GM23338 (cell line): ENCODE measurements at regions not wholly inside any gene's neighbourhood (a gene's known extent, or its start where the extent isn't known, plus 50 kb on each side); places are given as distances from the start of the nearest gene placed in this dataset.

Experiments used
- ATAC-seq: fragments of 200-7000 bp; cut with Tn5 transposase; 3 replicates; pipeline ENCODE4 v1.9.1; 2020
- DNase-seq: peaks from one replicate; pipeline ENCODE4 v3.0.0-alpha.2; 2015; ENCODE audit warnings: low spot score
- H2AFZ ChIP-seq: fragments of 200-600 bp; sonication (generic); 2 replicates; pipeline ENCODE4 v1.8.0; 2016; ENCODE audit warnings: antibody characterized with exemption, mild to moderate bottlenecking, moderate library complexity
- H3F3A ChIP-seq: fragments of 200-600 bp; sonication (generic); replicated peaks from 2 replicates; pipeline ENCODE4 v1.8.0; 2017; ENCODE audit warnings: antibody characterized with exemption, mixed run types, low read depth
- H3K27ac ChIP-seq: fragments of 200-600 bp; sonication (generic); 2 replicates; pipeline ENCODE4 v1.6.1; 2016; ENCODE audit warnings: low read depth
- H3K27me3 ChIP-seq: fragments of 200-600 bp; sonication (generic); 2 replicates; pipeline ENCODE4 v1.8.0; 2016; ENCODE audit warnings: mild to moderate bottlenecking, mixed run types, moderate library complexity; ENCODE audit not compliant: insufficient read depth
- H3K36me3 ChIP-seq: fragments of 200-600 bp; sonication (generic); 2 replicates; pipeline ENCODE4 v1.8.0; 2016; ENCODE audit warnings: mild to moderate bottlenecking; ENCODE audit not compliant: insufficient read depth
- H3K4me1 ChIP-seq: fragments of 200-600 bp; sonication (generic); 2 replicates; pipeline ENCODE4 v1.8.0; 2016; ENCODE audit warnings: mild to moderate bottlenecking, moderate library complexity; ENCODE audit not compliant: insufficient read depth
- H3K4me2 ChIP-seq: fragments of 200-600 bp; sonication (generic); 2 replicates; pipeline ENCODE4 v1.7.1; 2017; ENCODE audit warnings: mixed run types
- H3K4me3 ChIP-seq: fragments of 200-600 bp; sonication (generic); 2 replicates; pipeline ENCODE4 v1.6.1; 2016; ENCODE audit warnings: mixed run types
- H3K79me2 ChIP-seq: fragments of 200-600 bp; sonication (generic); replicated peaks from 2 replicates; pipeline ENCODE4 v1.8.0; 2017; ENCODE audit warnings: mild to moderate bottlenecking; ENCODE audit not compliant: insufficient read depth
- H3K9me2 ChIP-seq: fragments of 200-600 bp; sonication (generic); 2 replicates; pipeline ENCODE4 v1.8.0; 2017; ENCODE audit not compliant: insufficient read depth
- H4K20me1 ChIP-seq: fragments of 200-600 bp; sonication (generic); replicated peaks from 2 replicates; pipeline ENCODE4 v1.8.0; 2017; ENCODE audit warnings: mild to moderate bottlenecking; ENCODE audit not compliant: insufficient read depth
- H3K27ac Mint-ChIP-seq: 2 replicates; pipeline ENCODE4 v1.8.0; 2020; ENCODE audit warnings: inconsistent platforms, mild to moderate bottlenecking, moderate library complexity, mixed read lengths
- H3K27me3 Mint-ChIP-seq: 3 replicates; pipeline ENCODE4 v1.8.0; 2022; ENCODE audit warnings: low read depth, mild to moderate bottlenecking, moderate library complexity, mixed read lengths, inconsistent platforms; ENCODE audit not compliant: insufficient read depth, poor library complexity
- H3K36me3 Mint-ChIP-seq: 3 replicates; pipeline ENCODE4 v1.8.0; 2021; ENCODE audit warnings: low read depth, mild to moderate bottlenecking, inconsistent platforms, moderate library complexity, mixed read lengths
- H3K4me1 Mint-ChIP-seq: 3 replicates; pipeline ENCODE4 v1.8.0; 2020; ENCODE audit warnings: mild to moderate bottlenecking, inconsistent platforms, mixed read lengths
- H3K4me3 Mint-ChIP-seq: 3 replicates; pipeline ENCODE4 v1.8.0; 2021; ENCODE audit warnings: moderate library complexity, mild to moderate bottlenecking, inconsistent platforms, mixed read lengths
- H3K9me3 Mint-ChIP-seq: 3 replicates; pipeline ENCODE4 v1.8.0; 2020; ENCODE audit warnings: moderate library complexity, mild to moderate bottlenecking, inconsistent platforms, mixed read lengths
- EZH2 ChIP-seq: fragments of 200-600 bp; sonication (generic); IDR thresholded peaks from one replicate; pipeline ENCODE4 v1.8.0; 2017; ENCODE audit warnings: antibody characterized with exemption, mild to moderate bottlenecking, low read depth; ENCODE audit not compliant: unreplicated experiment
- EZH2phosphoT487 ChIP-seq: fragments of 200-600 bp; sonication (generic); IDR thresholded peaks from one replicate; pipeline ENCODE4 v1.8.1; 2018; ENCODE audit warnings: antibody characterized with exemption; ENCODE audit not compliant: unreplicated experiment
- NANOG ChIP-seq: IDR thresholded peaks from 2 replicates; pipeline ENCODE4 v1.6.1; 2016; ENCODE audit warnings: antibody characterized with exemption, borderline replicate concordance
- POLR2AphosphoS5 ChIP-seq: IDR thresholded peaks from 2 replicates; pipeline ENCODE4 v1.6.1; 2016; ENCODE audit warnings: antibody characterized with exemption, low read depth
- STAT1 ChIP-seq: IDR thresholded peaks from one replicate; pipeline ENCODE4 v1.6.1; 2016; ENCODE audit warnings: antibody characterized with exemption; ENCODE audit not compliant: unreplicated experiment
- ZNF114 ChIP-seq: fragments of 250-450 bp; sonication (Bioruptor Pico); IDR thresholded peaks from 2 replicates; pipeline ENCODE4 v1.5.0; 2020; ENCODE audit warnings: mild to moderate bottlenecking, moderate library complexity
- ZNF331 ChIP-seq: fragments of 250-450 bp; sonication (Bioruptor Pico); IDR thresholded peaks from 2 replicates; pipeline ENCODE4 v1.5.0; 2020; ENCODE audit warnings: low read depth, mild to moderate bottlenecking, moderate library complexity
- ZNF462 ChIP-seq: fragments of 250-450 bp; sonication (Bioruptor Pico); IDR thresholded peaks from 2 replicates; pipeline ENCODE4 v1.5.0; 2020; ENCODE audit warnings: mild to moderate bottlenecking, moderate library complexity
- TF ChIP-seq, protein P1 (sequence below): IDR thresholded peaks from one replicate; pipeline ENCODE4 v1.6.1; 2018; ENCODE audit warnings: antibody characterized with exemption; ENCODE audit not compliant: unreplicated experiment
- TF ChIP-seq, protein P2 (sequence below), 2 experiments: fragments of 200-600 bp in 1 of 2; sonication (generic) in 1 of 2; conservative IDR thresholded peaks; 2 replicates each; pipeline versions ENCODE4 v1.5.1 to v1.6.1; 2016 to 2017; ENCODE audit warnings: antibody characterized with exemption in 2 of 2, low read depth in 2 of 2, mild to moderate bottlenecking in 2 of 2, moderate library complexity in 1 of 2

GRCh38 chr13:34420702-34421346 is 521.2 kb upstream of the NBEA start:
- H3K4me1 Mint-ChIP-seq: peaks cover 9% of the 10 kb centered on the region
- H3K36me3 ChIP-seq: no peaks in the 10 kb centered on the region
- H3K27me3 ChIP-seq: no peaks in the 10 kb centered on the region
- H3K9me3 Mint-ChIP-seq: no peaks in the 10 kb centered on the region
- no peaks in the 10 kb centered on the region for H4K20me1 ChIP-seq
- H3F3A ChIP-seq: no peaks in the 10 kb centered on the region
- DNase-seq (no peak), ATAC-seq (no peak)
- H3K4me1 ChIP-seq: peaks cover 13% of the 10 kb centered on the region; the same call in 1 of the 2 replicates
- H3K36me3 Mint-ChIP-seq: no peaks in the 10 kb centered on the region; the same call in 2 of the 3 replicates
- H3K9me2 ChIP-seq: peaks cover 23% of the 10 kb centered on the region; the same call in 1 of the 2 replicates
- no peak overlapping the region for H3K27ac ChIP-seq
- no peak overlapping the region for H3K27ac Mint-ChIP-seq
- TF ChIP-seq NANOG: no peak
- no peak for TF ChIP-seq POLR2AphosphoS5
- TF ChIP-seq, protein P1, sequence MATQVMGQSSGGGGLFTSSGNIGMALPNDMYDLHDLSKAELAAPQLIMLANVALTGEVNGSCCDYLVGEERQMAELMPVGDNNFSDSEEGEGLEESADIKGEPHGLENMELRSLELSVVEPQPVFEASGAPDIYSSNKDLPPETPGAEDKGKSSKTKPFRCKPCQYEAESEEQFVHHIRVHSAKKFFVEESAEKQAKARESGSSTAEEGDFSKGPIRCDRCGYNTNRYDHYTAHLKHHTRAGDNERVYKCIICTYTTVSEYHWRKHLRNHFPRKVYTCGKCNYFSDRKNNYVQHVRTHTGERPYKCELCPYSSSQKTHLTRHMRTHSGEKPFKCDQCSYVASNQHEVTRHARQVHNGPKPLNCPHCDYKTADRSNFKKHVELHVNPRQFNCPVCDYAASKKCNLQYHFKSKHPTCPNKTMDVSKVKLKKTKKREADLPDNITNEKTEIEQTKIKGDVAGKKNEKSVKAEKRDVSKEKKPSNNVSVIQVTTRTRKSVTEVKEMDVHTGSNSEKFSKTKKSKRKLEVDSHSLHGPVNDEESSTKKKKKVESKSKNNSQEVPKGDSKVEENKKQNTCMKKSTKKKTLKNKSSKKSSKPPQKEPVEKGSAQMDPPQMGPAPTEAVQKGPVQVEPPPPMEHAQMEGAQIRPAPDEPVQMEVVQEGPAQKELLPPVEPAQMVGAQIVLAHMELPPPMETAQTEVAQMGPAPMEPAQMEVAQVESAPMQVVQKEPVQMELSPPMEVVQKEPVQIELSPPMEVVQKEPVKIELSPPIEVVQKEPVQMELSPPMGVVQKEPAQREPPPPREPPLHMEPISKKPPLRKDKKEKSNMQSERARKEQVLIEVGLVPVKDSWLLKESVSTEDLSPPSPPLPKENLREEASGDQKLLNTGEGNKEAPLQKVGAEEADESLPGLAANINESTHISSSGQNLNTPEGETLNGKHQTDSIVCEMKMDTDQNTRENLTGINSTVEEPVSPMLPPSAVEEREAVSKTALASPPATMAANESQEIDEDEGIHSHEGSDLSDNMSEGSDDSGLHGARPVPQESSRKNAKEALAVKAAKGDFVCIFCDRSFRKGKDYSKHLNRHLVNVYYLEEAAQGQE: no peak
- TF ChIP-seq, protein P2, sequence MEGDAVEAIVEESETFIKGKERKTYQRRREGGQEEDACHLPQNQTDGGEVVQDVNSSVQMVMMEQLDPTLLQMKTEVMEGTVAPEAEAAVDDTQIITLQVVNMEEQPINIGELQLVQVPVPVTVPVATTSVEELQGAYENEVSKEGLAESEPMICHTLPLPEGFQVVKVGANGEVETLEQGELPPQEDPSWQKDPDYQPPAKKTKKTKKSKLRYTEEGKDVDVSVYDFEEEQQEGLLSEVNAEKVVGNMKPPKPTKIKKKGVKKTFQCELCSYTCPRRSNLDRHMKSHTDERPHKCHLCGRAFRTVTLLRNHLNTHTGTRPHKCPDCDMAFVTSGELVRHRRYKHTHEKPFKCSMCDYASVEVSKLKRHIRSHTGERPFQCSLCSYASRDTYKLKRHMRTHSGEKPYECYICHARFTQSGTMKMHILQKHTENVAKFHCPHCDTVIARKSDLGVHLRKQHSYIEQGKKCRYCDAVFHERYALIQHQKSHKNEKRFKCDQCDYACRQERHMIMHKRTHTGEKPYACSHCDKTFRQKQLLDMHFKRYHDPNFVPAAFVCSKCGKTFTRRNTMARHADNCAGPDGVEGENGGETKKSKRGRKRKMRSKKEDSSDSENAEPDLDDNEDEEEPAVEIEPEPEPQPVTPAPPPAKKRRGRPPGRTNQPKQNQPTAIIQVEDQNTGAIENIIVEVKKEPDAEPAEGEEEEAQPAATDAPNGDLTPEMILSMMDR (conservative IDR thresholded peaks at IDR 0.05; ENCODE audit: low read depth in 2 of 2): no peak
- TF ChIP-seq ZNF331 (CRISPR knock-in tag): no peak
- TF ChIP-seq ZNF114 (CRISPR knock-in tag): no peak
- TF ChIP-seq EZH2: no peak
- TF ChIP-seq ZNF462 (CRISPR knock-in tag): no peak
- TF ChIP-seq EZH2phosphoT487: no peak
- no peak for TF ChIP-seq STAT1
- H3K4me3 Mint-ChIP-seq: no peak overlapping the region
- H3K79me2 ChIP-seq: no peaks in the 10 kb centered on the region
- no peak overlapping the region for H3K4me2 ChIP-seq
- peak overlapping the region; percentile 48; the same call in 1 of the 2 replicates for H2AFZ ChIP-seq
- H3K4me3 ChIP-seq: no peak overlapping the region
- peaks cover 6% of the 10 kb centered on the region for H3K27me3 Mint-ChIP-seq
